ENCODE measurements at regions not wholly inside any gene's neighbourhood (a gene's known extent, or its start where the extent isn't known, plus 50 kb on each side); places are given as distances from the start of the nearest gene placed in this dataset.

- no peaks in the 10 kb centered on the region for H3K27me3 ChIP-seq (ENCODE audit: control insufficient read depth in 3 of 3, insufficient read depth in 3 of 3, low read depth in 1 of 3, low read length in 3 of 3)
- H2AFZ ChIP-seq (ENCODE audit: low read length) = no peak overlapping the region
- H3K79me1 ChIP-seq (ENCODE audit: low read depth, low read length) = no peaks in the 10 kb centered on the region
- H3K27ac ChIP-seq (replicated peaks; ENCODE audit: low read length) = no peak overlapping the region
- no peaks in the 10 kb centered on the region for H3K9me3 ChIP-seq (replicated peaks in 1 of 2; ENCODE audit: control insufficient read depth in 2 of 2, insufficient read depth in 1 of 2, low read depth in 1 of 2, low read length in 2 of 2)
- H3K4me2 ChIP-seq (ENCODE audit: insufficient read depth, low read length, poor library complexity, severe bottlenecking) = no peak overlapping the region
- no peak overlapping the region for H2BK120ac ChIP-seq (ENCODE audit: low read depth, low read length)
- no peak overlapping the region for H2BK15ac ChIP-seq (ENCODE audit: low read length)
- no peak for DNase-seq (ENCODE audit: low spot score)
- H4K8ac ChIP-seq (ENCODE audit: low read depth, low read length) = no peak overlapping the region
- no peak overlapping the region for H3K14ac ChIP-seq (ENCODE audit: low read length)
- no peak overlapping the region for H4K91ac ChIP-seq (ENCODE audit: low read depth, low read length, poor library complexity)
- no peak overlapping the region for H3K23ac ChIP-seq (ENCODE audit: low read depth, low read length, poor library complexity)
- H2BK5ac ChIP-seq (ENCODE audit: low read length) = no peak overlapping the region
- H2AK5ac ChIP-seq (ENCODE audit: low read depth, low read length) = no peak overlapping the region
- H3K4ac ChIP-seq (ENCODE audit: low read length) = no peak overlapping the region
- H3K36me3 ChIP-seq (replicated peaks in 1 of 2; ENCODE audit: control insufficient read depth in 2 of 2, insufficient read depth in 2 of 2, low read length in 2 of 2) = no peaks in the 10 kb centered on the region
- no peak overlapping the region for H3K9ac ChIP-seq (ENCODE audit: low read depth, low read length, poor library complexity)
- no peaks in the 10 kb centered on the region for H3K4me1 ChIP-seq (ENCODE audit: control insufficient read depth in 2 of 2, insufficient read depth in 1 of 2, low read depth in 1 of 2, low read length in 2 of 2)
- H3K4me3 ChIP-seq (ENCODE audit: low read length in 2 of 2) = no peak overlapping the region
- H2BK12ac ChIP-seq (ENCODE audit: low read length) = no peak overlapping the region
- H3K18ac ChIP-seq (ENCODE audit: low read length) = no peak overlapping the region
Measured at GRCh38 chr5:54366707-54367106, 56.3 kb upstream of the ARL15 start.

- H3K79me1 ChIP-seq (ENCODE audit: low read depth, low read length) = no peaks in the 10 kb centered on the region
- no peak overlapping the region for H2BK15ac ChIP-seq (ENCODE audit: low read length)
- H3K36me3 ChIP-seq (replicated peaks in 1 of 2; ENCODE audit: control insufficient read depth in 2 of 2, insufficient read depth in 2 of 2, low read length in 2 of 2) = peaks cover 0 to 1% of the 10 kb centered on the region in 2 donors
- H3K18ac ChIP-seq (ENCODE audit: low read length) = no peak overlapping the region
- no peaks in the 10 kb centered on the region for H3K9me3 ChIP-seq (replicated peaks in 1 of 2; ENCODE audit: control insufficient read depth in 2 of 2, insufficient read depth in 1 of 2, low read depth in 1 of 2, low read length in 2 of 2)
- H2BK5ac ChIP-seq (ENCODE audit: low read length) = no peak overlapping the region
- no peak overlapping the region for H3K4me2 ChIP-seq (ENCODE audit: insufficient read depth, low read length, poor library complexity, severe bottlenecking)
- no peak overlapping the region for H3K14ac ChIP-seq (ENCODE audit: low read length)
- no peak overlapping the region for H2AK5ac ChIP-seq (ENCODE audit: low read depth, low read length)
- H2BK120ac ChIP-seq (ENCODE audit: low read depth, low read length) = no peak overlapping the region
- no peak overlapping the region for H2BK12ac ChIP-seq (ENCODE audit: low read length)
- H3K27ac ChIP-seq (replicated peaks; ENCODE audit: low read length) = no peak overlapping the region
- H3K4me3 ChIP-seq (ENCODE audit: low read length in 2 of 2) = no peak overlapping the region
- no peaks in the 10 kb centered on the region for H3K27me3 ChIP-seq (ENCODE audit: control insufficient read depth in 3 of 3, insufficient read depth in 3 of 3, low read depth in 1 of 3, low read length in 3 of 3)
- H2AFZ ChIP-seq (ENCODE audit: low read length) = no peak overlapping the region
- H3K4ac ChIP-seq (ENCODE audit: low read length) = no peak overlapping the region
- H4K91ac ChIP-seq (ENCODE audit: low read depth, low read length, poor library complexity) = no peak overlapping the region
- H3K9ac ChIP-seq (ENCODE audit: low read depth, low read length, poor library complexity) = no peak overlapping the region
- no peak overlapping the region for H4K8ac ChIP-seq (ENCODE audit: low read depth, low read length)
- no peak overlapping the region for H3K23ac ChIP-seq (ENCODE audit: low read depth, low read length, poor library complexity)
- H3K4me1 ChIP-seq (ENCODE audit: control insufficient read depth in 2 of 2, insufficient read depth in 1 of 2, low read depth in 1 of 2, low read length in 2 of 2) = peaks cover 0 to 5% of the 10 kb centered on the region in 2 donors
- no peak for DNase-seq (ENCODE audit: low spot score)
Measured at GRCh38 chr5:54363669-54364068, 53.3 kb upstream of the ARL15 start.

GRCh38 chr5:54362992-54363625, 52.7 kb upstream of the ARL15 start:
- no peak overlapping the region for H2BK120ac ChIP-seq (ENCODE audit: low read depth, low read length)
- no peak overlapping the region for H3K23ac ChIP-seq (ENCODE audit: low read depth, low read length, poor library complexity)
- H2BK15ac ChIP-seq (ENCODE audit: low read length) = no peak overlapping the region
- H2BK5ac ChIP-seq (ENCODE audit: low read length) = no peak overlapping the region
- H3K14ac ChIP-seq (ENCODE audit: low read length) = no peak overlapping the region
- H2AFZ ChIP-seq (ENCODE audit: low read length) = no peak overlapping the region
- no peak overlapping the region for H3K4ac ChIP-seq (ENCODE audit: low read length)
- DNase-seq (ENCODE audit: low spot score) = no peak
- no peak overlapping the region for H2AK5ac ChIP-seq (ENCODE audit: low read depth, low read length)
- no peak overlapping the region for H3K4me3 ChIP-seq (ENCODE audit: low read length in 2 of 2)
- no peak overlapping the region for H4K8ac ChIP-seq (ENCODE audit: low read depth, low read length)
- no peaks in the 10 kb centered on the region for H3K9me3 ChIP-seq (replicated peaks in 1 of 2; ENCODE audit: control insufficient read depth in 2 of 2, insufficient read depth in 1 of 2, low read depth in 1 of 2, low read length in 2 of 2)
- H3K4me1 ChIP-seq (ENCODE audit: control insufficient read depth in 2 of 2, insufficient read depth in 1 of 2, low read depth in 1 of 2, low read length in 2 of 2) = peaks cover 0 to 5% of the 10 kb centered on the region in 2 donors
- H3K79me1 ChIP-seq (ENCODE audit: low read depth, low read length) = no peaks in the 10 kb centered on the region
- H3K36me3 ChIP-seq (replicated peaks in 1 of 2; ENCODE audit: control insufficient read depth in 2 of 2, insufficient read depth in 2 of 2, low read length in 2 of 2) = peaks cover 0 to 1% of the 10 kb centered on the region in 2 donors
- no peak overlapping the region for H3K4me2 ChIP-seq (ENCODE audit: insufficient read depth, low read length, poor library complexity, severe bottlenecking)
- no peak overlapping the region for H3K9ac ChIP-seq (ENCODE audit: low read depth, low read length, poor library complexity)
- H3K27me3 ChIP-seq (ENCODE audit: control insufficient read depth in 3 of 3, insufficient read depth in 3 of 3, low read depth in 1 of 3, low read length in 3 of 3) = no peaks in the 10 kb centered on the region
- H4K91ac ChIP-seq (ENCODE audit: low read depth, low read length, poor library complexity) = no peak overlapping the region
- H3K27ac ChIP-seq (replicated peaks; ENCODE audit: low read length) = no peak overlapping the region
- no peak overlapping the region for H2BK12ac ChIP-seq (ENCODE audit: low read length)
- H3K18ac ChIP-seq (ENCODE audit: low read length) = no peak overlapping the region

- no peak overlapping the region for H2BK12ac ChIP-seq (ENCODE audit: low read length)
- H3K79me1 ChIP-seq (ENCODE audit: low read depth, low read length) = no peaks in the 10 kb centered on the region
- H3K4me3 ChIP-seq (ENCODE audit: low read length in 2 of 2) = no peak overlapping the region
- no peak overlapping the region for H2BK15ac ChIP-seq (ENCODE audit: low read length)
- H3K9me3 ChIP-seq (replicated peaks in 1 of 2; ENCODE audit: control insufficient read depth in 2 of 2, insufficient read depth in 1 of 2, low read depth in 1 of 2, low read length in 2 of 2) = no peaks in the 10 kb centered on the region
- H2AK5ac ChIP-seq (ENCODE audit: low read depth, low read length) = no peak overlapping the region
- no peak overlapping the region for H2AFZ ChIP-seq (ENCODE audit: low read length)
- no peak overlapping the region for H3K9ac ChIP-seq (ENCODE audit: low read depth, low read length, poor library complexity)
- DNase-seq (ENCODE audit: low spot score) = no peak
- H4K8ac ChIP-seq (ENCODE audit: low read depth, low read length) = no peak overlapping the region
- no peak overlapping the region for H2BK120ac ChIP-seq (ENCODE audit: low read depth, low read length)
- peaks cover 0 to 5% of the 10 kb centered on the region in 2 donors for H3K4me1 ChIP-seq (ENCODE audit: control insufficient read depth in 2 of 2, insufficient read depth in 1 of 2, low read depth in 1 of 2, low read length in 2 of 2)
- no peak overlapping the region for H2BK5ac ChIP-seq (ENCODE audit: low read length)
- no peak overlapping the region for H3K14ac ChIP-seq (ENCODE audit: low read length)
- no peak overlapping the region for H3K27ac ChIP-seq (replicated peaks; ENCODE audit: low read length)
- no peaks in the 10 kb centered on the region for H3K27me3 ChIP-seq (ENCODE audit: control insufficient read depth in 3 of 3, insufficient read depth in 3 of 3, low read depth in 1 of 3, low read length in 3 of 3)
- H3K36me3 ChIP-seq (replicated peaks in 1 of 2; ENCODE audit: control insufficient read depth in 2 of 2, insufficient read depth in 2 of 2, low read length in 2 of 2) = peaks cover 0 to 1% of the 10 kb centered on the region in 2 donors
- H4K91ac ChIP-seq (ENCODE audit: low read depth, low read length, poor library complexity) = no peak overlapping the region
- H3K18ac ChIP-seq (ENCODE audit: low read length) = no peak overlapping the region
- no CpG with 5 or more reads among the region's 2 CpGs for WGBS, 2 donors (ENCODE audit: extremely low coverage in 2 of 2, insufficient read length in 2 of 2, insufficient replicate concordance in 1 of 2)
- no peak overlapping the region for H3K23ac ChIP-seq (ENCODE audit: low read depth, low read length, poor library complexity)
- H3K4ac ChIP-seq (ENCODE audit: low read length) = no peak overlapping the region
- no peak overlapping the region for H3K4me2 ChIP-seq (ENCODE audit: insufficient read depth, low read length, poor library complexity, severe bottlenecking)
Measured at GRCh38 chr5:54362434-54362833, 52.1 kb upstream of the ARL15 start.
